GM12892 (cell line): ENCODE measurements at regions not wholly inside any gene's neighbourhood (a gene's known extent, or its start where the extent isn't known, plus 50 kb on each side); places are given as distances from the start of the nearest gene placed in this dataset.
"Not testable (repeated sequence)": the region's sequence is repeated elsewhere in the genome, so short reads cannot be mapped to it uniquely, and the experiment has no call there.

ENCODE experiments used
- POLR2A ChIP-seq: IDR thresholded peaks from 2 replicates; pipeline ENCODE4 v1.6.1; 2011; ENCODE audit warnings: low read depth, low read length, control low read depth
- POLR2AphosphoS5 ChIP-seq: IDR thresholded peaks from 2 replicates; pipeline ENCODE4 v1.6.1; 2011; ENCODE audit warnings: low read depth, low read length, control low read depth
- TAF1 ChIP-seq: IDR thresholded peaks from 2 replicates; pipeline ENCODE4 v1.6.1; 2011; ENCODE audit warnings: low read depth, mild to moderate bottlenecking, control low read depth, low read length, borderline replicate concordance

- TF ChIP-seq POLR2A, POLR2AphosphoS5, TAF1: not testable (repeated sequence)
Measured at GRCh38 chrX:125493004-125493403, 173.3 kb downstream of the TEX13C start.
